DOHH2 (cell line): ENCODE measurements at regions not wholly inside any gene's neighbourhood (a gene's known extent, or its start where the extent isn't known, plus 50 kb on each side); places are given as distances from the start of the nearest gene placed in this dataset.

Experiments
- EZH2phosphoT487 ChIP-seq: fragments of 200-600 bp; sonication (generic); IDR thresholded peaks from 2 replicates; pipeline ENCODE4 v1.6.1; 2017; ENCODE audit warnings: borderline replicate concordance, mild to moderate bottlenecking, antibody characterized with exemption, low read length, moderate library complexity, mixed read lengths
- TF ChIP-seq, protein P1 (sequence below): fragments of 200-600 bp; sonication (generic); IDR thresholded peaks from one replicate; pipeline ENCODE4 v1.5.1; 2014; ENCODE audit warnings: antibody characterized with exemption, mild to moderate bottlenecking, low read depth, low read length; ENCODE audit not compliant: poor library complexity, severe bottlenecking

DNA sequence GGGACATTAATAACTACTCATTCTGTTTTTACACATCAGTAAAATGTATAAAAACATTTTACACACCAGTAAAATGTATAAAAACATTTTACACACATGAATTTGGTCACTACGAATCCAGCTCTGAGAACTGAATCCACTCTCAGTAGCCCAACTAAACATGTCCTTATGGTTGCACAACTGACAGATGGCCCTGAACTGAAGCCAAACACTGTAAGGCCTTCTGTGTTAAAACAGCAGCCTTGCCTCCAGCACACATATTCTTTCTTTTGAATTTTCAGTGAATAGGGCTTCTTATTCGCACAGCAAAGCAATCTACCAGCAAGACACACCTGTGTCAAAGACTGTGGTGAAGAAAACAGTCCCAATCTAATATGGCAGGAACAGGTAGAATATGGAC lies 169.9 kb upstream of the FMR1 start:
- TF ChIP-seq, protein P1, sequence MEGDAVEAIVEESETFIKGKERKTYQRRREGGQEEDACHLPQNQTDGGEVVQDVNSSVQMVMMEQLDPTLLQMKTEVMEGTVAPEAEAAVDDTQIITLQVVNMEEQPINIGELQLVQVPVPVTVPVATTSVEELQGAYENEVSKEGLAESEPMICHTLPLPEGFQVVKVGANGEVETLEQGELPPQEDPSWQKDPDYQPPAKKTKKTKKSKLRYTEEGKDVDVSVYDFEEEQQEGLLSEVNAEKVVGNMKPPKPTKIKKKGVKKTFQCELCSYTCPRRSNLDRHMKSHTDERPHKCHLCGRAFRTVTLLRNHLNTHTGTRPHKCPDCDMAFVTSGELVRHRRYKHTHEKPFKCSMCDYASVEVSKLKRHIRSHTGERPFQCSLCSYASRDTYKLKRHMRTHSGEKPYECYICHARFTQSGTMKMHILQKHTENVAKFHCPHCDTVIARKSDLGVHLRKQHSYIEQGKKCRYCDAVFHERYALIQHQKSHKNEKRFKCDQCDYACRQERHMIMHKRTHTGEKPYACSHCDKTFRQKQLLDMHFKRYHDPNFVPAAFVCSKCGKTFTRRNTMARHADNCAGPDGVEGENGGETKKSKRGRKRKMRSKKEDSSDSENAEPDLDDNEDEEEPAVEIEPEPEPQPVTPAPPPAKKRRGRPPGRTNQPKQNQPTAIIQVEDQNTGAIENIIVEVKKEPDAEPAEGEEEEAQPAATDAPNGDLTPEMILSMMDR = no peak
- no peak for TF ChIP-seq EZH2phosphoT487
